ENCODE measurements at regions not wholly inside any gene's neighbourhood (a gene's known extent, or its start where the extent isn't known, plus 50 kb on each side); places are given as distances from the start of the nearest gene placed in this dataset.

DNA sequence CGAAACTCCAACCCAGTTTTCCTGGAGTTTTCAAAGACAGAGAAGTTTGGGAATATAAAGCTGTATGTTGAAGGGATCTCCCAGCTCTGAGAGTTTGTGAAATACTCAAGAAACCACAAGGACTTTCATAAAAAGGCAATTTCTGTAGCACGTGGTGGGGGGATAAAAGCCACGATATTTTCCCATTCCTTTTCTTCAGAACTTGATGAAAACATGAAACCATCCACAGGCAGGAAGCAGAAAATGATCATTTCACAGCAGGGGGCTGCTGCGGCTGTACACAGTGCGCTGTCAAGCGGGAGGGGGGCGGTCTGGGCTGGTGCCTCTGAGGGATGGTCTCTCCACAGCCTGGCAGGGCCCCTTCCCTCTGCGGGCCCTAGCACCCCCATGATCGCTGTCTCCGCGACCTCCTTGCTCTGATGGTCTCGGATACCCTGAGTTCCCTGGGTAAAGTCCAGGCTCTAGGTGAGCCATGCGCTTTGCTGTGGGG, 423.2 kb downstream of the MN1 start:
- DNase-seq = no peak

- DNase-seq = no peak
Observed at GRCh38 chr22:27378995-27379394, 422.6 kb downstream of the MN1 start.

DNA sequence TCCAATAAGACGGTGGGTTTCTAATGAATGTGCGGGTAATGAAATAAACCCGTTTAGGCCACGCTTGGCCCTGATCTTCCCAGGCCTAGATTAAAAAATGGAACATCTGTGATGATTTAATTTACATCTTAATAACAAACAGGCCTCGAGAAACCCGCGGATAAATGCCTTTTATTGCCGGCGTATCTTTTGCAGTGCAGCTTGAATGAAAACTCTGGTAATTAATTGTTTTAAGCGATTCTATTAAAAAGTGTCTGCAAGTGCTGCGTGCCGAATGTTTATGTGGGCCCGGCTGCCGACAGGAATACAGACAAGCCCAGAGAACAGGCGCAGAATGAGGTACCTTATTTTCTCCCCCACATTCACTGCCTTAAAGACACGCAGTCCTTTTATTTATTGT, 420.7 kb downstream of the MN1 start:
- DNase-seq = no peak

DNA sequence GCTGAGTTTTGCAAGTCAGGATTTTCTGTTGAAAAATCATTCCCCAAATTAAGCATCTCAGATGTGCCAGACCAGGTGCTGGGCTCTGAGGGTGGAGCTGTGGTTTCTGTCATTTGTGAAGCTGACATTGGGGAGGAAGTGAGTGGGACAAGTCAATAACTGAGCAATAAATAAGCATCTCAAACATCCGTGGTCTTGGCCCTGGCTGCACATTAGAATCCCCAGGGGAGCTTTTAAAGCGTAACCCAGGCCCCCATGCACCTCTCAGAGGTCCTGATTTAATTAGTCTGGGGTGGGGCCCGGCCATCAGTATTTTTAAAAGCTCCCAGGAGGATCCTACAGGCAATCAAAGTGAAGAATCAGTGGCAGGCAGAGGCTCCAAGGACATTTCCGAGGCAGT, 420.0 kb downstream of the MN1 start:
- no peak for DNase-seq

GRCh38 chr22:27381960-27382742, 419.4 kb downstream of the MN1 start:
- DNase-seq = no peak

GRCh38 chr22:27382947-27383346, 418.6 kb downstream of the MN1 start:
- no peak for DNase-seq

DNA sequence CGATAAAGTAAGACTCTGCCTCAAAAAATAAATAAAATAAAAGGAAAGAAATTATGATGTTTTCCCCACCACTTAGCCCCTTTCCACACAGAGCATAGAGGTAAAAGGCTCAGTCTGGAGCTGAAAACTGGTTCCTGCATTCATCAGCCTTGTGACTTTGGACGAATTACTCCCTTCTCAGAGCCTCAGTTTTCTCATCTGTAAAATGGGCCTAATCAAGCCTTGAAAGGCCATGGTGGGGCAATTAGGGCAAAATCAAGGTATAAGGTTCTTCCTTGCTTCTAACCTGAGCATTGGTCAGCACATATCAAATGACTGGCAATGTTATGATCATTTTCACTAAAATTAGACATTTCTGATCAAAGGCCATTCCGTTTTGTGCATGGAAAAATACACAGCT, 417.7 kb downstream of the MN1 start:
- DNase-seq = no peak

- no peak for DNase-seq
Observed at GRCh38 chr22:27385261-27385998, 416.1 kb downstream of the MN1 start.

DNA sequence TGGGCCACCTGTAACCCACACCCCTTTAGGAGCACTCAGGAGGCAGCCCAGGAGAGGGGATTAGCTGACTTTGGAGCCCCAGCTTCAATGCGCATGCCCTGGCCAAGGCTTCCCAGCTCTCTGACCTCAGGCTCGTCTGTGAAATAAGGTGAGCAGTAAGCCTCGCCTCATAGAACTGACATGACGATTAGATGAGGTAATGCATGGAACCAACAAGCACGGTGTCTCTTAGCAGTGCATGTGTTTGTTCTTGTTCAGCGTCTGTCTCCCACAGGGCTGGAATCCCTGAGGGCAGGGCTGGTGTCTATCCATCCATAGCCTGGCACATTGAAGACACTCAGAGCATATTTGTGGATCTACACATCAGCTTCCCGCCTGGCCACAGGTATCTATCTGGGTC, 415.4 kb downstream of the MN1 start:
- DNase-seq = no peak

DNA sequence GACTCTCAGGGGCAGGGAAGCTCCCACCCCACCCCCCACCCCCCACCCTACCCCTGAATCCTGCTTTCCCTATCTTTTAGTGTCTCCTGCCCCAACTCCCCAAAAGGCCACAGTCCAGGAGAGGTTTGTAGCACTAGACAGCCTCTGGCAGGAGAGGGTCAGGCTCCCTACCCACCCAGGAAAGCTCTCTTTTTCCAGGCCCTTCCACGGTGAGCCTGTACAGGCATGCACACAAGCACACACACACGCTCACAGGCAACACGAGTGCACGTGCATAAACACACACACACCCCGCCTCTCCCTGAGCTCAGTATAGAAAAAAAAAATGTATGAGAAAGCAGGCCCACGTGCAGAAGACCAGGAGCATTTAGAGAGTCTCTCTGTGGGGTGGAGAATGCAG, 414.0 kb downstream of the MN1 start:
- DNase-seq = no peak

DNA sequence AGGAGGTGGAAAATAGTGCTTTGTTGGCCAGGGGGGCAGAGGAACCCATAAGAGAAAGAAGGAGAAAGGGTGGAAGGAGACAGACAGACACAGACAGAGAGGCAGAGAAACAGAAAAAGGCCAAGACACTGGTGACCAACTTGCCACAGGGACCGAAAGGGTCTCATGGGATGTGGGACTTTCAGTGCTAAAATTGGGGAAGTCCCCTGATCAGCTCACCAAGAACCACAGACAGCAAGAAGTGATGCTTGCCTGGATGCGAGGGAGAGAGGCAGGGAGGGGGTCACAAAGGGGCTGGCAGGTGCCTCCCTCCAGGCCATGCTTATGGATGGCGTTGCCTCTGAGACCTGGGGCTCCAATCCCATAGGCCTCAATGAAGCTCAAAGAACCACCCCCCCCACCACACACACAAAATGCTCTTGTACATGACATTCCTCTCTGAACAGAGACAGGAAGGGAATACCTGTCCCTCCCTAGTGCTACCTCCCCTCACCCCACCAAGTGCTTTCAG, 413.4 kb downstream of the MN1 start:
- no peak for DNase-seq

GRCh38 chr22:27389727-27390075, 411.9 kb downstream of the MN1 start:
- DNase-seq = no peak

- no peak for DNase-seq
Observed at GRCh38 chr22:27391092-27391770, 410.3 kb downstream of the MN1 start.

GRCh38 chr22:27393371-27393770, 408.2 kb downstream of the MN1 start:
- no peak for DNase-seq

GRCh38 chr22:27394806-27395404, 406.7 kb downstream of the MN1 start:
- DNase-seq = no peak

- no peak for DNase-seq
Observed at GRCh38 chr22:27397036-27397953, 404.3 kb downstream of the MN1 start.

DNA sequence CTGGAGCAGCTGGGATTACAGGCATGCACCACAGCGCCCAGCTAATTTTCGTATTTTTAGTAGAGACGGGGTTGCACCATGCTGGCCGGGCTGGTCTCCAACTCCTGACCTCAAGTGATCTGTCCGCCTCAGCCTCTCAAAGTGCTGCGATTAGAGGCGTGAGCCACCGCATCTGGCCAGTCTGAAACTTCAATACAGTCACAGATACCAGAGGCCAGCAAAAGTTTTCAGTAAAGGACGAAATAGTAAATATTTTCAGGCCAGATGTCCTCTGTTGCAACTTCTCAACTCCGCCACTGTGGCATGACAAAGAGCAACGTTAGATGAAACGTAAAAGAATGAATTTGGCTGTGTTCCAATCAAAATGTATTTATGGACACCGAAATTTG, 403.6 kb downstream of the MN1 start:
- no peak for DNase-seq

- no peak for DNase-seq
Observed at GRCh38 chr22:27399161-27399560, 402.4 kb downstream of the MN1 start.

DNA sequence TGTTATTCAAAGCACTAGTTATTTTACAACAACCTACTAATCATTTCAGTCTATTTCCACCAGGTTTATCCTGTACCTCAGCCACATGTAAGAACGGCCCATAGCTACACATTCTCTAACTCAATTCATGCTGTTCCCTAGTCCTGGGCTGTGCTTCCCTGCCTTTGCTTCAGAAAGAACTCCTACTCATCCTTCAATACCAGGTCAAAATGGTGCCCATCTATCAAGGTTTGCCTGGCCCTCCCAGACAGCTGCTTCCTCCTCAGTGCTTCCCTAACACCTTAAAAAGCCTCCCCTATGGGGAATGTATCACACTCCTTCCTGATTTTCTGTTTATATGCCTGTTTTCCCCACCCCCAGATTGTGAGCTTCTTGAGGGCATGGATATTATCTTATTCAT, 400.7 kb downstream of the MN1 start:
- no peak for DNase-seq

- DNase-seq = no peak
Observed at GRCh38 chr22:27401321-27401720, 400.2 kb downstream of the MN1 start.

DNA sequence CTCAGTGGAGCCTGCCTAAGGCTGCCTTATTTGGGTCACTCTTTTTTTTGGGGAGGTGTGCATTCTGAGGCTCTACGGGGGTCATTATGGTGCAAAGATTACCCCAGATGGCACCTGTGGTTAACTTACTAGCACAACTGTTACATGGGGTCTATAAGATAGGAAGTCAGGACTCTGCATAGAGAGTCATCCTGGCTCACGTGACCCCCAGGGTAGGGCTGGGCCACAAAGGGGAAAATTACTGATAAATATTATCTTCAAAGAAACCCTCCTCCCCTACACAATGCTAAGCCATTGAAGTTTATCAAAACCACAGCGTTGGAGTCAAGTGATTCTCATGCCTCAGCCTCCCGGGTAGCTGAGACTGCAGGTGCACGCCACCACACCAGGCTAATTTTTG, 397.1 kb downstream of the MN1 start:
- no peak for DNase-seq

Data from stimulated activated CD4-positive, alpha-beta T cell treated with anti-CD3 and anti-CD28 coated beads, Interleukin-12 subunit alpha, Interleukin-12 subunit beta, amount 100 ng/mL, for 4 hours (primary cell).